GM18873 (cell line): ENCODE measurements at regions not wholly inside any gene's neighbourhood (a gene's known extent, or its start where the extent isn't known, plus 50 kb on each side); places are given as distances from the start of the nearest gene placed in this dataset.

Experiments used
- ATAC-seq: cut with Tn5 transposase; IDR thresholded peaks from one replicate; pipeline ENCODE4 v1.9.1; 2021; ENCODE audit warnings: mild to moderate bottlenecking, moderate library complexity, moderate number of reproducible peaks; ENCODE audit not compliant: unreplicated experiment, low FRiP score

DNA sequence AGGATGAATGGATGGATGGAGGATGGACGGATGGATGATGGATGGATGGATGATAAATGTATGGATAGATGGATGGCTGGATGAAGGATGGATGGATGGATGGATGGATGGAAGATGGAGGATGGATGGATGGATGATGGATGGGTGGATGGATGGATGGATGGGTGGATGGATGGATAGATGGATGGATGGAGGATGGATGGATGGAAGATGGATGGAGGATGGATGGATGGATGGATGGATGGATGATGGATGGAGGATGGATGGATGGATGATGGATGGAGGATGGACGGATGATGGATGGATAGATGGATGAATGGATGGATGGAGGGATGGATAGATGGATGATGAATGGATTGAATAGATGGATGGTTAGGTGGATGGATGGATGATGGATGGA, 210.6 kb upstream of the IGF1R start:
- ATAC-seq, result no peak

DNA sequence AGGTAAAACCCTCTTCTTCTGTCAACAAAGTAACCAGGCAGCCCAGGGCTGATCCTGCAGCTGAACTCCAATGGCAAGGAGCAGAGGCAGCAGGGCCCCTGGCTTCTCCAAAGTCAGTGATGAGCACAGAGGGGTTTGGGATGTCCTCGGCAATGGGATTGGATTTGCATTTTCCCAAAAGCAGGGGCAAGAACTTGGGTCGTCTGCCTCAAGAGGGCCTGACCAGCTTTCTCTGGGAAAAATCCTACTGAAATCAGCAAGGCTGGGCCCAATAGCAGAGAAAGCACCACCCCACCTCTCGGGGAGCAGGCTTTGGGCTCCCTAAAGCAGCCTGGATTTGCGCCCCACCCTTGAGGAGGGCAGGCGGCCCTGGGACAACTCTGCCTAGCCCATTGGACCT, 210.0 kb upstream of the IGF1R start:
- ATAC-seq, result no peak

DNA sequence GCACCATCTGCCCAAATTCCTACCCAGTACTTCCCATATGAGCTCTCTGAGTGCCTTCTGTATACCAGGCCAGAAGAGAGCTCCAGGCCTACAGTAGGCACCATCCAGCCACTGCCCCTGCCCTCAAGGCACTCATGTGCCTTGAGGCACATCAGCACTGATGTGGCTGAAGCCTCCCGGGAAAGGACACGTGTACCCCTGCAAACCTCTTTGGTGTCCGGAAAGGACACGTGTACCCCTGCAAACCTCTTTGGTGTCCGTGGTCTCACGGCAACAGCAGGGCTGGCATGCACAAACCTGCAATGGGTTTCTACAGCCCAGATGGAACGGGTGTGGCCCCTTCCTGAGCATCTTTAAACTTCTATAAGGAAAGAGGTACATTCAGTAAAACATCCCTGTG, 209.4 kb upstream of the IGF1R start:
- ATAC-seq, result no peak

DNA sequence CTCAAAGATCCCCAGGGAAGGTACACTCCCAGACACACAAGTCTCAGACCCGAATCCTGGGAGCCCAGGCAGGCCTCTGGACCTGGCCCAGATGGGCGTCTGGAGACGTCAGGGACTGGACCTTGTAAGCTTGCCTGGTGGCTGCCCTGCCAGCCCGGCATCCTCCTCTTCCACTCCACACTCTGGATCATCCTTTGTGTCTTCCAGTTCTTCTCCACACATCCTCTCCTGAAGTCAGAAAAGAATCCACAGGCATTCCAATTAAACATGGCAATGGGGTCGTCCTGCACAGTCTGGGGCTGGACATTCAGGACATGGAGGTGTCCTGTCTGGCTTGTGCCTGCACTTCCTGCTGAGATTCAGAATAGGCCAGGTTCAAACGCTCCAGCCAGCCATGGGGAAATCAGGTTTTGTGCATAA, 208.8 kb upstream of the IGF1R start:
- no peak for ATAC-seq

DNA sequence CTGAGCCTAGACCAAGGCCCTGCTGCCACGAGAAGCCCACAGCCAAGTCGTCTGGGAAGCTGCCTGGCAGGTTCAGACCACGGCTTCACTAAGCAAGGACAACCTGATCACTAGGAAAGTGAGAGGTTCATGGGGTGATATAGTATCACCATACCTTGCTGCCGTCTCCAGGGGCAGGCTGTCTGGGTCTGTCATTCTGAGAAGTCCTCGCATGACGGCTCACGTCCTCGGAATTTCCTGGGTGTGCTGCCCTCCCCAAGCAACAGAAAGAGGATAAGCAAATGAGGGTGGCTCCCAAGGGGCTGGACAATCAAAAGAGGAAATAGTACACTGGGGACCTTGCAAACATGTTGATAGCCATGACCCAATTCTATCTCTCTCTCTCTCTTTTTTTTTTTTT, 207.4 kb upstream of the IGF1R start:
- no peak for ATAC-seq

DNA sequence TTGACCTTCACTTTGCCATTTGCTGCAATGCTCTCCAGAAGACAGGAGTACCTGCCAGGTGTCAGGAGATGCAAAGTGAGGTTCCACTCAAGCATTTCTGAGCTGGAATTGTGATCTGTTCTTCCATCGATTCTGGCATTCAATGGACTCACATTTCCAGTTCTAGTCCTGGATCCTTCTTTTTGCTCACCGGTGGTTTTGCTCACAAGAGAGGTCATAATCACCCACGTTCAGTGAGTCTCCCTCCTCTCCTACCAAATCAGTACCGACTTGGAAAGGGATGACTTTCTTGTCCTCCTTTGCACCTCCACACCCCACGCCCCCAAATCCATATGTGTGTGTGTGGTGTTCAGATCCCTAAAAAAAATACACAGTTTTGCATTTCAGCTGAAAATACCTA, 206.7 kb upstream of the IGF1R start:
- no peak for ATAC-seq

DNA sequence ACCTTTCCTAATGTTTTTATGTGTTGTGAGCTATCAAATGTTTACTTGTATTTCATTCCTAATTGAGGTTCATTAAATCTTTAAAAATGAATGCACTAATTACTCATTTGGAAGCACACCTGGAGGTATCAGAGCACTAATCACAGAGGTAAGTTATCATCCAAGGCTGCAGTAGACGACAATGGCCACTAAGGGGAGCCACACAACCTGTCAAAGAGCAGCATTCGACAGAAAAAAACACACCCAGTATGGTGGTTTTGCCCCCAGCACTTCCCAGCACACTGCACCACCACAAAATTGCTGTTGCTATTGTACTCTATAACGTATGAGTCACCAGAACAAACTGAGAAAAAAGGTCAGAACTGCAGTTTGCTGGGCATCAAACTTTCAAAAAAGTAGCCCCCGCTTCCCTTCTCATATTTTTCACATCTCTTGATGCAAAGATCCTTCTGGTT, 205.9 kb upstream of the IGF1R start:
- no peak for ATAC-seq

DNA sequence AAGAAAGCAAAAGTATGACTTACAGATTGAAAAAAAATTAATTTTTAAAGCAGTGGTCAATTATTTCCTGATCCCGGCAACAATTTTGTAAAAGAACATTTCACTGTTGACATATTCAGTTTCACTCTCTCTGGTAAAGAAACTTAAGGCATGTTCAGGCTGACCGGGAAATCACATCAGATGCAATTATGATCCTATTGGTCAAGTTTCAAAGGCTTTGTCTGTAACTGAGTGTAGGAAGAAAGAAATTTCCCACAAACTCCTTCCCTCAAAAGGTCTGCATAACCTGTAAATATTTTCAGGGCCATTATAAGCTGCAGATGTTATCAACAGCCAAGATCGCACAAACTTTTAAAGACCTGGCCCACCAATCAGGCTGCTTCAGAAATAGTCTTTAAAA, 205.4 kb upstream of the IGF1R start:
- ATAC-seq, result no peak

DNA sequence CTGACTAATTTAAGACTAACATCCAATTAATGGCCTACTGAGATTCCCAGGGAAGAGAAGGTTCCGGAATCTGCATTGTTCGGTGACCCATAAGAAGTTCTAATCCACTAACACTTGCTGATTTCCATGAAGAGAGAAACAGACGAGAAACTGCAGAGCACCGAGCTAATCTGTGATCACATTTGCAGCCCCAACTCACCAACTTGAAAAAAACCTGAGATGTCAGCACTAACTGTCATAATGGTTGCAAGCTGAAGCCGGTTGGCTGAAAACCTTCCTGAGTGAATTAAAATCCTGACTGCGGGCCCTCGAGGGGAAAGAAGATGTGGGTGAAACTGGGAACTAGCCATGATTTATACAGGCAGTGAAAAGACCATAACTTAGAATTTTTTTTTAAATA, 204.8 kb upstream of the IGF1R start:
- no peak for ATAC-seq

DNA sequence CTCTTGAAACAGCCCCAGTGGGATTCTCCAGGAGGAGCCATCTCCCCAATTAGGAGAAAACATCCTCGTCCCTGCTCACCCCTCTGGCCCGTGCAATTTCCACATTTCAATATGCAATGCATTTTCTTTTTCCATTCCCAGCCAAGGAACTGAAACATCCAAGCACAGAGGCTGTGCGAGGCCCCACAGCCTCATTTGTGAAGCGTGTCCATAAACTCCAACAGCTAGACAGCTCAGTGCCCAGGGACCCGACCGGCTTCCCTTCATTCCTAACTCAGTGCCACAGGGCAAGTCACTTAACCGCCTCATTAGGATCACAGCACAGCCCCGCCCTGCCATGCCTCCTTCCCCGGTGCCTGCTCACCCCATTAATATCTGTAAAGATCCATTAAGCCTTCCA, 204.2 kb upstream of the IGF1R start:
- no peak for ATAC-seq

DNA sequence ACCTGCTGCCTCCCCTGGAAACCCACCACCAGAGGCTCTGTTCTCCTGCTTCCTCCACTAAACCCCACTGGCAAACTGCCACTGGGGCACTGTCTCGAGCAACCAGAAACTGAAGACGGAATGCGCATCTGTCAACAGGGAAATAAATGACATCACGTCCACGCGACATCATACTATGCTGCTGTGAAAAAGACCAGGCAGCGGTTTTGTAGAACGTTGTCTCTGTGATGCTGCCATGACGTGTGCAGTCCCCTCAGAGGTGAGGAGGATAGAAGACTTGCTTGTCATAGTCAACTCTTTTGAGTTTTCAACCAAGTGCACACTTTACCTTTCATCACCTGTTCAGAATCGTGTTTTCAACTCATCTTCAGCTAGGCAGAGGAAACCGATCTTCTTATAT, 203.0 kb upstream of the IGF1R start:
- no peak for ATAC-seq

DNA sequence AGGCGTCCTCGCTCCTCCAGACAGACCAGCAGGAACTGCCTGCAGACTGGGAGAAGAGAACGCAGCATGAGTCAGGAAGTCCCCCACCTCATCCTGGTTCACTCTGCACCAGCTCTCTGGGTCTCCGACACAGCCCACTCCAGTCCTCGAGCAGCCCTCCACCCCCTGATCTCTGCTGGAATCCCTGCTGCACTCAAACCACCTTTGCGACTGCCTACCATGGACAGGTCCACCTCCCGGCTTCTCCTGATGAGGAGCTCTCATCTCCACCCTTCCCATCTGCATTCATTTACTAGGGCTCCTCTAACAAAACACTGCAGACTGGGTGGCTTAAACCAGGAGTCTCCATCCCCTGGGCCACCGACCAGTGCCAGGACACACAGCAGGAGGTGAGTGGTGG, 202.3 kb upstream of the IGF1R start:
- ATAC-seq, result no peak

DNA sequence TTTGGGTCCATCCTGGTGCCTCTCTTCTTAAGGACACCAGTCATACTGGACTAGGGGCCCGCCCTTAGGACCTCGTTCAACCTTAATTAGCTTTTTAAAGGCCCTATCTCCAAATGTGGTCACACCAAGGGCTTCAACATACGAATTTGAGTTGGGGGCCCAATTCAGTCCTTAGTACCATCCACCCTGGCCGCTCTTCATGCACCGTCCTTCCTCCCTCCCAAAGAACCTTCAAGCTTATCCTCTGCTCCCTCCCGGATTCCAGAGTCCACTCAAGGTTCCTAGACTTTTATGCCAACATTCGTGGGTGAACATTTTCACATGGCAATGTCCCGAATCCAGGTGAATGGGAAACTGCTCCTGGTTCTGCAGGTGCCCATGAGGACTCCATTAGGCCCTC, 201.3 kb upstream of the IGF1R start:
- no peak for ATAC-seq

DNA sequence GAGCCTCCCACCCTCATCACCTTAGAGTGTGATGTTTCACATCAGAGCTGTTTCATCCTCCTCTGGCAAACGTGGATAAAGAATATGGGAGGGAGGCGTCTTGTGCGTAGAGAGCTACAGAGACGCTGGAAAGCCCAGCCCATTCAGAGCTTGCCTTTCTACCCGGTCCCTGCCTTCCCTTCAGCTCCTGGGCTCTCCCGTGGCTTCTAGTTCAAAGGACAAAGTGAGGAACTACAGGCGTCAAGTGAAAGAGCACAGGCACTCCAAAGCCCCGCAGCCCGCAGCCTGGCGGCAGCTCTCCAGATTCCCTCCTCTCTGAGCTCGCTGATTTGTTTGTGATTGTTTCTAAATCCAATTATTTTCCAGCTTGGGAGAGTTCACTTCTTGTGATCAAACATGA, 197.1 kb upstream of the IGF1R start:
- ATAC-seq, result no peak

DNA sequence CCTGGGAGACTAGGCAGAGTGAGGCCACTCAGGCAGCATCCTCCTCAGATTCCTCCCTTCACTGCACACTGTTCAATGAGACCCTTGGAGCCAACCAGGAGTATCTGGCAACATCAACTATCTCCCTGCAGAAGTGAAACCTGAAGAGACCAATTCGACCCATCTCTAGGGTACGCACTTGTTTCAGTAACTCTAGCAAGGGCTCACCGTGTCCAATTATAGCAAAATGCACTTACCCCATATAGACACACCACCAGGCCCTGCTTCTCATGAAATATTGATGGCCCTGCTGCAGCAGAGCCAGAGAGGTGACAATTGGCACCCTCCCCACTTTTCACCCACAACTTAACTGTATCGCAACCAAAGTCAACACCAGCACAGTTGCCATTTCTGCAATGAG, 196.1 kb upstream of the IGF1R start:
- no peak for ATAC-seq

DNA sequence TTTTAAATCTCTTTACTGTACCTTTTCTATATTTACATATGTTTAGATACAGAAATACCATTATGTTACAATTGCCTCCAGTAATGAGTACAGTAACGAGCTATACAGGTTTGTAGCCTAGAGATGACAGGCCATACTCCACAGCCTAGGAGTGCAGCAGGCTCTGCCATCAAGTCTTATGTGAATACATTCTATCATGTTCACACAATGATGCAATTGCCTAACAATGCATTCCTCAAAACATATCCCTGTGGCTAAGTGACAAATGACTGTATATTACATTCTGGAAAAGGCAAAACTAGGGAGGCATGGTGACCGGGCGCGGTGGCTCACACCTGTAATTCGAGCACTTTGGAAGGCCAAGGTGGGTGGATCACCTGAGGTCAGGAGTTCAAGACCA, 192.4 kb upstream of the IGF1R start:
- no peak for ATAC-seq

DNA sequence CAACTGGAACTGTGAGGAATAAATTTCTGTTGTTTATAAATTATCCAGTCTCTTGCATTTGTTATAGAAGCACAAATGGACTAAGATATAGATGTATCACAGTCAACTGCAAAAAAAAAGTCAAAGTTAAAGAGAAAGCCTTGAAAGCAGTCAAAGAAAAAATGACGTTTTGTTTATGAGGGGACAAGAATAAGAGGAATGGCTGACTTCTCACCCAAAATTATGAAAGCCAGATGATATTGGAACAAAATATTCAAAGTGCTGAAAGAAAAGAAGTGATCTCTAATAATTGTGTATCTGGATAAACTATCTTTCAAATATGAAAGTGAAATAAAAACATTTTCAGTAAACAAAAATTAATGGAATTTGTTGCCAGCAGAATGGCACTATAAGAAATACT, 171.8 kb upstream of the IGF1R start:
- no peak for ATAC-seq

DNA sequence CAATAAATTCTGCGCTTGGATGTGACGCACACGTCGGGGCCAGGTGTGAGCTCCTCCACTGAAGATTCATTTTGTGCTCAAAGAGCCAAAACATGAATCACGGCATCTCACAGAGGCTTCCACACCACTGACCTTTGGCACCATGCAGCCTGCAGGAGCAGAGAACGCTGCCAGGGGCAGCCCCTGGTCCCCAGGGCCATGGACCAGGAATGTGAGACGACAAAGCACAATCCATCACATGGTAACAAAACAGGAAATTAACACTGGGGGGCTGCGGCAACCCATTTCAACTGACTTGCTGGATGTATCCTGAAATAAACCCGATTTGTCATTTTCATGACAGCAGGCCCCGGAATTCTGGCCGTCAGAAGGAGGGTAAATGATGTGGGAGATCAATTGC, 167.5 kb upstream of the IGF1R start:
- no peak for ATAC-seq

DNA sequence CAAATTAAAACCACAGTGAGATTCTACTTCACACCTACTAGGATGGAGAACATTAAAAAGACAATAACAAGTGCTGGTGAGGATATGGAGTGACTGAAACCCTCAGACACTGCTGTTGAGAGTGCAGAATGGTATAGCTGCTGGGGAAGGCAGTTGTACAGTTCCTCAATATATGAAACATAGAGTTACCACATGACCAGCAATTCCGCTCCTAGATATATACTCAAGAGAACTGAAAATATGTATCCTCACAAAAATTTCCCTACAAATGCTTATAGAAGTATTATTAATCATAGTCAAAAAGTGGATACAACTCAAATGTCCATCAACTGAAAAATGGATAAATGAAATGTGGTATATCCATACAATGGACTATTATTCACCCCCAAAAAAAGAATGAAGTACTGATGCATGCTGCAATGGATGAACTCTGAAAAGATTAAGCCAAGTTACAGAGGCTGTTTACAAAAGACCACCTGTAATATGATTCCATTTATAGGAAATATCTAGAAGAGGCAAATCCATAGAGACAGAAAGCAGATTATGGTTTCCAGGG, 164.7 kb upstream of the IGF1R start:
- ATAC-seq, result no peak

DNA sequence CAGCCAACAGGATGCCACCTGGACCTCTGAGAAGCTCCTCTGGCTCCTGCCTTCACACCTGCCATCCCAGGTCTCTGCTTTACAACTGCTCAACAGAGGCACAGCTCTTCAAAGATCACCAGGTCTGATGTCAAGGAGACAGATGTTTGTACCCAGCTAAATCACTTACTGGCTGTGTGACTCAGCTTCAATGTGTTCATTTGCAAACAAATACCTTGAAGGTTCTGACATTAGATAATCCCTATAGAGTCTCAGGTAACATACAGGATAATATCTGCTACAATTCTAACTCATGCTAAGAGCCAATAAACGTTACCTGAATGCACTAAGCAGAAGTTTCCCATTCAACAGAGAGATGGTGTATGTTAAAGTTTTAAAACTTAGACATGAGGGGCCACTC, 163.4 kb upstream of the IGF1R start:
- no peak for ATAC-seq

DNA sequence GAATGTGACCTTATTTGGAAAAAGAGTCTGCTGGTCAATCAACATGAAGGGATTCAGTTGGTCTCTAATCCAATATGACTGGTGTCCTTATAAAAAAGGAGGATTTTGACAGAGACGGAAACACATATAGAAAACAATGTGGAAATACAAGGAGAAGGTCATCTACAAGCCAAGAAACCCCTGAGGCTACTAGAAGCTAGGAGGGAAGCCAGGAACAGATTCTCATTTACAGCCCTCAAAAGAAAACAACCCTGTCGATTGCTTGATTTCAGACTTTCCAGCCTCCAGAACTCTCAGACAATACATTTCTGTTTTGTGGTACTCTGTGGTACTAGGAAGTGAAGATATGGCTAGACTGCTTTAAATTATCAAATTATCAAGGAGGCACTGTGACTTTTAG, 162.9 kb upstream of the IGF1R start:
- ATAC-seq, result no peak

DNA sequence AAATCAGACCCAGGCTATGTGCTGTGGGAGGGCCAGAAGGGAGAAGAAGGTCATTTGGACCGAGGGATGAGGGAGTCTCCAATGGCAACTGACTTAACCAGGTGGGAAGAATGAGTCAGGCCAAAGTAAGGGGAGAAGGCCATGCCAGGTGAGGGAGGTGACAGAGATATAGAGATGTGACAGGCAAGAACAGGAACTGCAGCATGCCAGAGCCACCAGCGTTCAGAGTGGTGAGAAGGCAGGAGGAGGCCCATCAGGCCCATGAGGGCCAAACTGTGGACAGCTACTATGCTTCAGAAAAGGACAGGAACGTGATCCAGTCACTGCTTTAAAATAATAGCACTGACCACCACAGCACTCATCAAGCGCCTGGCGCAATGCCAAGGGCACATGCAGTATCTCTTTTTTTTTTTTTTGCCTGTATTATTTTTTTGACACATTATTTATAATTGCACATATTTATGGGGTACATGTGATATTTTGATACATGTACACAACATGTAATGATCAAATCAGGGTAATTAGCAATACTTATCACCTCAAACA, 154.3 kb upstream of the IGF1R start:
- no peak for ATAC-seq

DNA sequence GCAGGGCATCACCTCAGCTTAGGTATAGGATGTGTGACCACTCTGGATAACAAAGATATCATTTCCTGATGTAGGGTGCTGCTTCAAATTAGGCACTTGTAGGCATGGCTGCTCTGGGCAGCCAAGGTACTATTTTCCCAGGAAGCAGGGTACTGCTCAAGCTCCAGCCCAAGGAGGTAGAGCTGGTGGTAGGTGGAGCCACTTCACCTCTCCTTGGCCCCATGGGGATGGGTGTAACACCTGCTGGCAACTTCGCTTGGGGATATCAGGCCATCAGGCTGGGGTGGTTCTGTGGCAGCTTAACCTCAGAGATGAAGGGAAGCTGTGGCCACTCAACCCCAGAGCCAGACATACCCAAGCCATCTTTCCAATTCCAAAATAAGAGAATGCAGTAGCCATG, 147.1 kb upstream of the IGF1R start:
- no peak for ATAC-seq
